HT-29 (cell line): ENCODE measurements at regions not wholly inside any gene's neighbourhood (a gene's known extent, or its start where the extent isn't known, plus 50 kb on each side); places are given as distances from the start of the nearest gene placed in this dataset.
"Not testable (repeated sequence)": the region's sequence is repeated elsewhere in the genome, so short reads cannot be mapped to it uniquely, and the experiment has no call there.

Source experiments
- DNase-seq: peaks from one replicate; pipeline ENCODE4 v3.0.0-alpha.2; 2015; ENCODE audit warnings: low spot score

DNA sequence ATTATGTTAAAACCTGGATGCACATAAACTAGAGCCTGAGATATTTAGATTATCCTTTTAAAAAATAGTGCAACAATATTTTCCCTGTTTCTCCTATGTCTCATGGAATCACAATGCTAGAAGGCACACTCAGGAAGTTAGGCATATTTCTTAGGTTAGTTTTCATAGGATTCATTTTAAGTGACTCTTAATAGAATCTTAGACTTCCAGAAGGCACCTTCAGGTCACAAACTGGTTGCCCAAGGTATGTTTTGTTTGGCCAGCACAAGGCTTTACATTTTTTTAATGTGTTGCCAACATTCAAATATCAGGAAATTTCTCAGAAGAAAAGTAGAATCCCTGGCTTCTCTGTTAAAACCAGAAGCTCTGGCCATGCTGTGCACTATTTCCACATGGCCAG is 129.3 kb downstream of the LNPK start:
- no peak for DNase-seq

DNA sequence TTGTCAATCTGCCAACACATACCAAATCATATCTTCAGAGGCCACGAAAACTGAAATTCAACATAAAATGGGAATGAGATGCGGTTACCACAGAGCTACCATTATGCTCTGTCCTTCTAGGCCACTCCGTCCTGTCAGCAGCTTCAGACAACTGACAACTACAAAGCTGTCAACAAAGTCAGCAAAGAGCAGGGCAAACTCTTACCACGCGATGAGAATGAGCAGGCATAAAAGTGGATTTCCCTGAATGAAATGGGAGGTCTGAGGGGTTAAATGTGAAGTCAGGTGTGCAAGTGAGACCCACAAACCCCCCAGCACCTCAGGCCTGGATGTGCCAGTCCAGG is 130.1 kb downstream of the LNPK start:
- no peak for DNase-seq

GRCh38 chr2:175871331-175872004 is 130.6 kb downstream of the LNPK start:
- DNase-seq, result no peak

DNA sequence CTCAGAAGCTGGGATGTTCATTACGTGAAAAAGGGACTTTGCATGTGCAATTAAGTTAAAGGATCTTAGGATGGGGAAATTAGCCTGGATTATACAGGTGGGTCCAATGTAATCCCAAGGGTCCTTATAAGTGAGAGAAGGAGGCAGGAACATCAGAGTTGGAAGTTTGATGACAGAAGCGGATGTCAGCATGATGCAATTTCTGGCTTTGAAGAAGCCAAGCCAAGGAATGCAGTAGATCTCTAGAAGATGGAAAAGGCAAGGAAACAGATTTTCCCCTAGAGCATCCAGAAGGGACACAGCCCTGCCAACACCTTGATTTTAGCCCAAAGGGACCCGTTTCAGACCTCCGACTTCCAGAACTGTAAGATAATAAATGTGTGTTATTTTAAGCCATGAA is 136.4 kb downstream of the LNPK start:
- no peak for DNase-seq

- no peak for DNase-seq
These were observed 137.8 kb downstream of the LNPK start for GRCh38 chr2:175864137-175864850.

DNA sequence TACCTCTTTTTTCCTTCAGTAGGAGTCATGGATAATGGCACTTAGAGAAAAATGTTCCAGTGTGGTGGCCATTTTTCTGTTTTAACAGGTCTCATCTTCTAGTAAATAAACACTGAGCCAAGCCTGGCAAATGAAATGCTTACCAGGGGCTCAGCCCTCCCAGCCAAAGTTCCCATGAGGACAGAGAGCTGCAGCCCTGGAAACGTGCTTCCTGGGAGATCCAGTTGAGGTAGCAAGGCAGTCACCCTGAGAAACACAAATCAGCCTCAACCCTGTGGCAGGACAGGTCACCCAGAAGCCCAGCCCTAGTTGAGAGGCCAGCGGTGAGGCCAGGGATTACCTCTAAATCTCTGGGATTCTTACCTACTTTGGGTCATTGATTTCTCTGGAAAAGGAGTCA is 140.1 kb downstream of the LNPK start:
- DNase-seq, result no peak

- DNase-seq, result no peak
These were observed 146.1 kb downstream of the LNPK start for GRCh38 chr2:175855794-175856453.

GRCh38 chr2:175855236-175855635 is 146.8 kb downstream of the LNPK start:
- no peak for DNase-seq

- DNase-seq, result no peak
These were observed 147.4 kb downstream of the LNPK start for GRCh38 chr2:175854665-175855064.

GRCh38 chr2:175854129-175854528 is 147.9 kb downstream of the LNPK start:
- no peak for DNase-seq

- DNase-seq, result no peak
These were observed 148.5 kb downstream of the LNPK start for GRCh38 chr2:175853616-175853890.

DNA sequence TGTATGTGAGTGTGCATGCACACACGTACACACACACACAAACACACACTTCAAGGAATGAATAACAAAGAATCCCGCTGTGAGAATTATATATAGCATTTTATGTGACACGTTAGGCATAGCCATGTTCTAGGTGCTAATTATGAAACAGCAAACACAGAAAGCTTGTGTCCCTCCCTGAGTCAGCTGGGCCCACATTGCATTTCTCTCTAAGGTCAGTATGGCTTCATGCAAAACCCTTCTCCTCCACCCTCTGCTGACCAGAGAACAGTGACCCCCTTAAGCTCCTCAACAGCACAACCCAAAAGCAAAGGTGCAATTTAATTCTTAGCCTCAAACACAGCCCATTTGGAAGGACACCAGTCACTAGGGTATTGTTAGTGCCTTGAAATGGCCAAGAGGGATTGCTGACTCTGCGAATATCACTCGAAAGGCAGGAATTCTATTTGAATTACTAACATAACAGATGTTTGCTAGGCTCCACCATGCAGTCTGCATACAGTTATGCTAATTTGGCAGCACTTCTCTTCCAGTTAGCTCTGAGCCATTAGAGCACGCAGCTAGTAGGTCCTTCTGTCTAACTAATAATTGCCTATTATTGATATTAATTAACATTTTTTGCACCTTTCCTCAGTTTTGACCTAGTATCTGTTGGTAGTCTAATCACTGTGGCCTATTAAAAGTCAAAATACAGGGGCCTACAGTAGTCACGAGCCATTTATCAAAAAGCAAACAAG is 149.0 kb downstream of the LNPK start:
- DNase-seq, result no peak

- DNase-seq, result no peak
These were observed 154.9 kb downstream of the LNPK start for GRCh38 chr2:175847128-175847527.

- DNase-seq, result no peak
These were observed 157.9 kb downstream of the LNPK start for GRCh38 chr2:175844169-175844568.

DNA sequence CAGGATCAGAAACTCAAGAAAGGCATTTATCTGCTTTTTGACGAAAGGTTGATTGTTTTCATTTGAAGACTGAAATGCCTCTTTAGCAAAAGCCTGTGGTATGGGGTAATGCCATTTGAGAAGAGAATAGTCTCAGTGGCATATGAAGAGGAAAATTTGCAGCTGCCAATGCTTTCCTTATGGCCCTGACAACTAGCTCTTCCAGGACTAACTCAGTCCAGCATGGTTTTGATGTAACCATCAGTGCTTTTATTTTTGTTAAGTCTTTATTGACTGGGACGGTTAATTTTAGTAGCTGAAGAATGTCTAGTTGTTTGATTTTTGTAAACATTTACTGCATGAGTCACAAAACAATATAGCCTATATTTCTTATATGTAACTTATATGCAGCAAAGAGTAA is 158.4 kb downstream of the LNPK start:
- no peak for DNase-seq

DNA sequence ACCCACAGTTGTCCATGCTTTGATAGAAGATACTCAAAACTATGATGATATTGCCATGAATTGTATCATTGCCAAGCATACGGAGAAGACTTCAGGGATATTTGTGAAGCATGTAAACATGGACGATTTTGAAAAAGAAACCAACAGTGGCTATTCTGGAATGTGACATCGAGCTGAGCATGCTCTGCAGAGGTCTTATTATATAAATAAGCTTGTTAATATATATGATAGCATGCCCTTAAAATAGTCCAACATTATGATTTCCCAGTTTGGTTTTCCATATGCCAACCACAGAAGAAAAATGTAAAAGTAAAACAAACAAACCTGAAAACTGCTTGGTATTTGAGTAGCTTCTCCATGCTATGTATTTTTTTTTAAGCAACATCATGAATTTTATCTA is 159.1 kb downstream of the LNPK start:
- no peak for DNase-seq

- DNase-seq, result not testable (repeated sequence)
These were observed 161.3 kb downstream of the LNPK start for GRCh38 chr2:175840765-175841164.

DNA sequence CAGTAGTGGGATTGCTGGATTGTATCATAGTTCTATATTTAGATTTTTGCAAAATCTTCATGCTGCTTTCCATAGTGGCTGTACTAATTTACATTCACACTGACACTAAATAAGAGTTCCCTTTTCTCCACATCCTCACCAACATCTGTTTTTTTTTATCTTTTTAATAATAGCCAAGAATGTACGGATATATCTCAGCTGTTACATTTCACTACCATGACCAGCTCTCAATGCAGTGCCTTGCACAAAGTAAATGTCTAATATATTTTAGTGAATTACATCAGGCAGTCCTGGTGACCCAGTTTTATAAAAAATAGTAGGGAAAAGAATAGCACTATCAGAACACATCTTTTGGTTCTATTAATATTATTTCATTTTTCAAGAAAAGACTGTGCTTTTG is 161.8 kb downstream of the LNPK start:
- no peak for DNase-seq

DNA sequence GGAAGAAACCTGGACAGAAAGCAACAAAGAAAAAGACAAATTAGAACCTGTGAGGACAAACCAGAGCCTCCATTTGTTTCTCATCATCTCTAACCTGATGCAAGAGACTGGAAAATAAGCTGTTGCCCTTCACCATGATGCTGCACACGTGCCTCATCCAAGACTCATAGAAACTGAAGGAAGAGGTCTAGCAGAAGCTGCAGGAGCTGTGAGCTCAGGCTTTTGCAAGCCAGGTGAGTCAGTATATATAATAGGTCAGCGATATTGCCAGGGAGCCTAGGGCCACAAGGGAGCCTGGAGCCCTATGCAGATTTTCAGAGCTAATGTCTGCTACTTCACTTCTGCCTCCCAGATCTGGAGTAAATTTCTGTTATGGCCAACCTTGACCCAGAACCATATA is 163.1 kb downstream of the LNPK start:
- no peak for DNase-seq

- DNase-seq, result no peak
These were observed 165.0 kb downstream of the LNPK start for GRCh38 chr2:175837046-175837445.

DNA sequence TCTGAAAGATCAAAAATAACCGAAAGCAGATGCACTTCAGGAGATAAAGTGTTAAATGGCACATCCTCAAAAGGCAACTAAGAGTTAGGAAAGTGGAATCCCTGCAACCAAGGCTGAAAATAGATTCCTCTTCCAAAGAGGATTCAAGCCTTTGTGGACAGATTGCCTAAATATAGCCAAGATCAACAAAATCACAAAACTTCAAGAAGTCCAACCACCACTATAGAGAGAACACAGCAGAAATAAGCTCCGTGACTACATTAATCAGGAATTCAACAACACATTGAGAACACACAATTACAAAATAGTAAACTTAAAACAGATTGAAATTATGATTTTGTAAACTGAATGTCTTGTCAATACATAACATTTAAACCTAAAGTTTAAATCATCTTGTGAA is 165.7 kb downstream of the LNPK start:
- no peak for DNase-seq

DNA sequence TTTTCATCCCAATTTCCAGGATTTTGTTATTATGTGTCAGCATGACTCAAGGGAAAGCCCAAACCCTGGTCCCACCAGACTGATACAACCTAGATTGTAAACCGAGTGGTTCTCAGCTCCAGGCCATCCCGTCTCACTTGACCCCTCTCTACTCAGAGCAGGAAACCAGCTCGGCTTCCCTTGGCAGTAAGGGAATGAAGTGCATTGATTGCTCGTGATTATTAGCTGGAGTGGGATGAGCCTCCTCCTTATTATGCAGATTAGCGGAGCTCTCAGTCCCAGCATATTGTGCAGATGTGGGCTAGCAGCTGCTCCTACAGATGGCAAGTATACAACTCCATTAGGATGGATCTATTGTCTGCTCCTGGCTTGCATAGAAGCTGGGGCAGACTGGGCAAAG is 167.6 kb downstream of the LNPK start:
- DNase-seq, result no peak

DNA sequence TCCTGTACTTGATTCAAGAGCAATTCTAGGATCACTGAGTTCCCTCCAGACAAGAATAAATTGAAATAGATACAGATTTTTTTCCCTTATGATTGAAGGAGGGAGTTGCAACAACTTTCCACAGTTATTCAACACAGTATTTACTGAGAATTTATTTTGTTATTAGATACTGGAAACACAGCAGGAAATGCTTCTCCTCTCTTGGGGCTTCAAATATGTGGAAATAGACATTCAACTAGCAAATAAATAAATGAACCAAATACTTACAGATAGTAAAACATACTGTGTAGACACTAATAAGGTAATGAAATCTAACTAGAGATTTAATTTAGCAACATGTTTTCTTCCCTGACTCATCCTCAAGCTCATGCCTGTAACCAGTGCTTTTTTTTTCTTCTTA is 169.2 kb downstream of the LNPK start:
- no peak for DNase-seq
